ENCODE measurements at regions not wholly inside any gene's neighbourhood (a gene's known extent, or its start where the extent isn't known, plus 50 kb on each side); places are given as distances from the start of the nearest gene placed in this dataset.

DNA sequence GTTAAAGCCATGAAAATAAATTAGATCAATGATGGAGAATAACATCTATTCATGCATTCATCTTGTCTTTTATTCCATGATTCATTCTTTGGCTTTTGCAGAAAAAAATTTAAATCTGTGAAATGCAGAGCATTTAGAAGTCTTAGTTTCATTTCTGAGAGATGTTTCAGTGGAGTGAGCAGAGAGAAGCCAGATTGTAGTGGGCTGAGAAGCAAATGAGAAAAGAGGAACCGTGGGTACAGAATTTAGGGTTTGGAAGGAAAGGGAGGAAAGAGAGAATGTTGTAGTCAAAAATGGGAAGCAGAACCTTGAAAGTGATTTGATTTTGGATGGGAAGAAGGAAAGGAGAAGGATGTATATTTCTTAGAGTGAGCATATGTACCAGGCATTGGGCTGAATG lies 260.3 kb upstream of the MAN1A1 start:
- no peaks in the 10 kb centered on the region for H3K36me3 Mint-ChIP-seq (ENCODE audit: low read depth, unreplicated experiment)
- H3K27me3 Mint-ChIP-seq (ENCODE audit: unreplicated experiment): no peaks in the 10 kb centered on the region
- no peak for DNase-seq (ENCODE audit: low spot score)
- TF ChIP-seq CTCF (IDR thresholded peaks at IDR 0.05; ENCODE audit: unreplicated experiment): no peak
- H3K4me1 Mint-ChIP-seq (ENCODE audit: unreplicated experiment): peaks cover 8% of the 10 kb centered on the region
- no peak overlapping the region for H3K4me3 Mint-ChIP-seq (ENCODE audit: unreplicated experiment)
- H3K9me3 Mint-ChIP-seq (ENCODE audit: unreplicated experiment): no peaks in the 10 kb centered on the region
- H3K27ac Mint-ChIP-seq (ENCODE audit: unreplicated experiment): no peak overlapping the region

DNA sequence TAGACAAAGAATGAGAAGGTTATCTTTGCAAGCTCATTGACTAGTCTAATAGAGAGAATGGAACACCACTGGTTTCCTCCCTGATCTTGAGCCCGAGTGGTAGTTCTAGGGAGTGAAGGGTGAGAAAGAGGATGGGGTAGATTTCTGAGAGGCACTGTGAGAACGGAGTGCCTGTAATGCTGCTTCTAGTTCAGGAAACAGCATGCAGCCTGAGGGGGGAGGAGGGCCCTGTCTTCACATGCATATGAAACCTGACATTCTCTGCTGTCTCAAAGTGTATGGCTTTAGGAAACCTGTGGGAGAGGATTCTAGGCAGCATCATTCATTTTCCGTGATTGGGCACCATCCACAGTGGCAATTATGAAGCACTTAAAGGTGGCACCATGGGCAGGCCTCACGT lies 259.4 kb upstream of the MAN1A1 start:
- no peaks in the 10 kb centered on the region for H3K36me3 Mint-ChIP-seq (ENCODE audit: low read depth, unreplicated experiment)
- H3K9me3 Mint-ChIP-seq (ENCODE audit: unreplicated experiment): no peaks in the 10 kb centered on the region
- no peaks in the 10 kb centered on the region for H3K27me3 Mint-ChIP-seq (ENCODE audit: unreplicated experiment)
- no peak overlapping the region for H3K27ac Mint-ChIP-seq (ENCODE audit: unreplicated experiment)
- peaks cover 8% of the 10 kb centered on the region for H3K4me1 Mint-ChIP-seq (ENCODE audit: unreplicated experiment)
- no peak overlapping the region for H3K4me3 Mint-ChIP-seq (ENCODE audit: unreplicated experiment)
- no peak for DNase-seq (ENCODE audit: low spot score)
- TF ChIP-seq CTCF (IDR thresholded peaks at IDR 0.05; ENCODE audit: unreplicated experiment): no peak

- H3K27me3 Mint-ChIP-seq (ENCODE audit: unreplicated experiment): no peaks in the 10 kb centered on the region
- no peak for TF ChIP-seq CTCF (IDR thresholded peaks at IDR 0.05; ENCODE audit: unreplicated experiment)
- H3K4me3 Mint-ChIP-seq (ENCODE audit: unreplicated experiment): no peak overlapping the region
- no peaks in the 10 kb centered on the region for H3K36me3 Mint-ChIP-seq (ENCODE audit: low read depth, unreplicated experiment)
- no peaks in the 10 kb centered on the region for H3K4me1 Mint-ChIP-seq (ENCODE audit: unreplicated experiment)
- H3K9me3 Mint-ChIP-seq (ENCODE audit: unreplicated experiment): no peaks in the 10 kb centered on the region
- DNase-seq (ENCODE audit: low spot score): no peak
- no peak overlapping the region for H3K27ac Mint-ChIP-seq (ENCODE audit: unreplicated experiment)
These were observed 254.6 kb upstream of the MAN1A1 start for GRCh38 chr6:119604124-119604523.

- Mint-ChIP-seq H3K27me3 (ENCODE audit: unreplicated experiment) (no peaks in the 10 kb centered on the region), H3K4me3 (ENCODE audit: unreplicated experiment) (no peak overlapping the region), H3K27ac (ENCODE audit: unreplicated experiment) (no peak overlapping the region), H3K36me3 (ENCODE audit: low read depth, unreplicated experiment) (no peaks in the 10 kb centered on the region), H3K4me1 (ENCODE audit: unreplicated experiment) (no peaks in the 10 kb centered on the region), H3K9me3 (ENCODE audit: unreplicated experiment) (no peaks in the 10 kb centered on the region)
- no peak for TF ChIP-seq CTCF (IDR thresholded peaks at IDR 0.05; ENCODE audit: unreplicated experiment)
- DNase-seq (ENCODE audit: low spot score): no peak
These were observed 253.9 kb upstream of the MAN1A1 start for GRCh38 chr6:119603501-119603900.

GRCh38 chr6:119602215-119603178 lies 252.9 kb upstream of the MAN1A1 start:
- no peak for TF ChIP-seq CTCF (IDR thresholded peaks at IDR 0.05; ENCODE audit: unreplicated experiment)
- H3K4me3 Mint-ChIP-seq (ENCODE audit: unreplicated experiment): no peak overlapping the region
- H3K9me3 Mint-ChIP-seq (ENCODE audit: unreplicated experiment): no peaks in the 10 kb centered on the region
- H3K27me3 Mint-ChIP-seq (ENCODE audit: unreplicated experiment): no peaks in the 10 kb centered on the region
- H3K4me1 Mint-ChIP-seq (ENCODE audit: unreplicated experiment): no peaks in the 10 kb centered on the region
- no peak for DNase-seq (ENCODE audit: low spot score)
- H3K36me3 Mint-ChIP-seq (ENCODE audit: low read depth, unreplicated experiment): no peaks in the 10 kb centered on the region
- no peak overlapping the region for H3K27ac Mint-ChIP-seq (ENCODE audit: unreplicated experiment)

Data from endothelial cell (in vitro differentiated cells).